HEK293 (cell line): ENCODE measurements at regions not wholly inside any gene's neighbourhood (a gene's known extent, or its start where the extent isn't known, plus 50 kb on each side); places are given as distances from the start of the nearest gene placed in this dataset.

Experiments used
- CTCF ChIA-PET: fragments of 350-600 bp; formaldehyde crosslinking; extraction: SDS; loops from one replicate; lab custom pipeline; 2021; ENCODE audit warnings: antibody characterized with exemption; lab: Yijun Ruan, JAX
- POLR2A ChIA-PET: fragments of 300-600 bp; formaldehyde crosslinking; extraction: SDS; loops from one replicate; lab custom pipeline; 2020; ENCODE audit warnings: antibody characterized with exemption, inconsistent platforms; lab: Yijun Ruan, JAX
- H3K27ac ChIP-seq: fragments of 200-500 bp; sonication (Bioruptor generic); 2 replicates; pipeline ENCODE4 v1.5.1; 2014; ENCODE audit warnings: low read depth, low read length, control low read depth, inconsistent platforms; ENCODE audit errors: extremely low read depth
- H3K36me3 ChIP-seq, 2 experiments: fragments of 200-500 bp in 1 of 2; sonication (Bioruptor generic) in 1 of 2; 1 replicate in 1 of 2; 2 replicates in 1 of 2; pipeline ENCODE4 v1.5.1; 2014 to 2017; ENCODE audit warnings: inconsistent platforms in 2 of 2, low read length in 2 of 2; ENCODE audit not compliant: control insufficient read depth in 2 of 2, insufficient read depth in 1 of 2
- H3K4me1 ChIP-seq: fragments of 200-500 bp; sonication (Bioruptor generic); 2 replicates; pipeline ENCODE4 v1.5.1; 2014; ENCODE audit warnings: mild to moderate bottlenecking, low read length, inconsistent platforms; ENCODE audit not compliant: control insufficient read depth, insufficient read depth
- H3K4me3 ChIP-seq: 2 replicates; pipeline ENCODE4 v1.5.1; 2011; ENCODE audit warnings: low read depth, mild to moderate bottlenecking, control low read depth, low read length, moderate library complexity
- H3K9me3 ChIP-seq: fragments of 200-500 bp; sonication (Bioruptor generic); 2 replicates; pipeline ENCODE4 v1.5.1; 2014; ENCODE audit warnings: low read depth, low read length, inconsistent platforms; ENCODE audit not compliant: control insufficient read depth, insufficient read depth
- AEBP2 ChIP-seq: fragments of 450-650 bp; formaldehyde crosslinking; IDR thresholded peaks from 2 replicates; pipeline ENCODE4 v1.5.1; 2016; ENCODE audit warnings: missing biosample characterization, missing genetic modification characterization, borderline replicate concordance
- ATF2 ChIP-seq: fragments of 450-650 bp; formaldehyde crosslinking; IDR thresholded peaks from 2 replicates; pipeline ENCODE4 v1.5.1; 2016; ENCODE audit warnings: missing biosample characterization, missing genetic modification characterization, low read depth
- KLF1 ChIP-seq: fragments of 450-650 bp; formaldehyde crosslinking; IDR thresholded peaks from 2 replicates; pipeline ENCODE4 v1.5.1; 2016; ENCODE audit warnings: missing biosample characterization, missing genetic modification characterization
- KLF7 ChIP-seq: fragments of 450-650 bp; formaldehyde crosslinking; IDR thresholded peaks from 2 replicates; pipeline ENCODE4 v1.5.1; 2016; ENCODE audit warnings: missing biosample characterization, missing genetic modification characterization, borderline replicate concordance
- SALL2 ChIP-seq: fragments of 450-650 bp; formaldehyde crosslinking; IDR thresholded peaks from 2 replicates; pipeline ENCODE4 v1.5.0; 2017; ENCODE audit warnings: missing biosample characterization, mild to moderate bottlenecking, missing genetic modification characterization, borderline replicate concordance
- ZBTB21 ChIP-seq: fragments of 450-650 bp; formaldehyde crosslinking; IDR thresholded peaks from 2 replicates; pipeline ENCODE4 v1.5.1; 2017; ENCODE audit warnings: missing biosample characterization, missing genetic modification characterization
- ZBTB26 ChIP-seq: fragments of 450-650 bp; formaldehyde crosslinking; optimal IDR thresholded peaks from 2 replicates; pipeline ENCODE3; 2016; ENCODE audit warnings: missing biosample characterization, mild to moderate bottlenecking, missing genetic modification characterization
- ZFP69B ChIP-seq: fragments of 450-650 bp; formaldehyde crosslinking; IDR thresholded peaks from 2 replicates; pipeline ENCODE4 v1.5.1; 2016; ENCODE audit warnings: missing biosample characterization, missing genetic modification characterization
- ZNF169 ChIP-seq: fragments of 450-650 bp; formaldehyde crosslinking; IDR thresholded peaks from 2 replicates; pipeline ENCODE4 v1.5.1; 2016; ENCODE audit warnings: missing biosample characterization, missing genetic modification characterization
- ZNF274 ChIP-seq, 2 experiments: fragments of 200-500 bp in 1 of 2; fragments of 450-650 bp in 1 of 2; sonication (Bioruptor generic) in 1 of 2; formaldehyde crosslinking in 1 of 2; IDR thresholded peaks; 2 replicates each; pipeline versions ENCODE4 v1.5.1 to v1.6.1; 2014 to 2016; ENCODE audit warnings: borderline replicate concordance in 1 of 2, inconsistent platforms in 1 of 2, low read length in 1 of 2, missing biosample characterization in 1 of 2, missing genetic modification characterization in 1 of 2
- ZNF362 ChIP-seq: fragments of 450-650 bp; formaldehyde crosslinking; IDR thresholded peaks from 2 replicates; pipeline ENCODE4 v1.5.1; 2016; ENCODE audit warnings: missing biosample characterization, missing genetic modification characterization
- ZNF394 ChIP-seq: fragments of 450-650 bp; formaldehyde crosslinking; IDR thresholded peaks from 2 replicates; pipeline ENCODE4 v1.5.1; 2016; ENCODE audit warnings: missing biosample characterization, missing genetic modification characterization, mild to moderate bottlenecking, moderate library complexity, borderline replicate concordance
- ZNF433 ChIP-seq: fragments of 450-650 bp; formaldehyde crosslinking; IDR thresholded peaks from 2 replicates; pipeline ENCODE4 v1.5.1; 2016; ENCODE audit warnings: missing biosample characterization, missing genetic modification characterization, low read depth
- ZNF449 ChIP-seq: fragments of 450-650 bp; formaldehyde crosslinking; IDR thresholded peaks from 2 replicates; pipeline ENCODE4 v1.5.1; 2017; ENCODE audit warnings: missing biosample characterization, mild to moderate bottlenecking, missing genetic modification characterization, moderate library complexity
- ZNF510 ChIP-seq: fragments of 450-650 bp; formaldehyde crosslinking; IDR thresholded peaks from 2 replicates; pipeline ENCODE4 v1.5.1; 2018; ENCODE audit warnings: mild to moderate bottlenecking, missing genetic modification characterization, missing biosample characterization; ENCODE audit not compliant: insufficient replicate concordance
- ZNF544 ChIP-seq: fragments of 450-650 bp; formaldehyde crosslinking; IDR thresholded peaks from 2 replicates; pipeline ENCODE4 v1.5.0; 2017; ENCODE audit warnings: missing biosample characterization, missing genetic modification characterization
- ZNF560 ChIP-seq: fragments of 450-650 bp; formaldehyde crosslinking; IDR thresholded peaks from 2 replicates; pipeline ENCODE4 v1.5.1; 2017; ENCODE audit warnings: missing biosample characterization, missing genetic modification characterization, borderline replicate concordance
- ZNF624 ChIP-seq: fragments of 450-650 bp; formaldehyde crosslinking; IDR thresholded peaks from 2 replicates; pipeline ENCODE4 v1.5.1; 2017; ENCODE audit warnings: missing biosample characterization, missing genetic modification characterization
- ZNF639 ChIP-seq: fragments of 450-650 bp; formaldehyde crosslinking; IDR thresholded peaks from 2 replicates; pipeline ENCODE4 v1.5.1; 2016; ENCODE audit warnings: missing biosample characterization, missing genetic modification characterization
- ZNF692 ChIP-seq: fragments of 450-650 bp; formaldehyde crosslinking; IDR thresholded peaks from 2 replicates; pipeline ENCODE4 v1.5.1; 2016; ENCODE audit warnings: missing biosample characterization, missing genetic modification characterization
- ZSCAN30 ChIP-seq: fragments of 450-650 bp; IDR thresholded peaks from 2 replicates; pipeline ENCODE4 v1.5.1; 2018; ENCODE audit warnings: missing biosample characterization, mild to moderate bottlenecking, missing genetic modification characterization, moderate library complexity

GRCh38 chr9:79390077-79390698 lies 181.6 kb upstream of the TLE4 start (continued):
- TF ChIP-seq SALL2 (tag by site-specific recombination) (no peak), ZBTB26 (tag by site-specific recombination) (no peak), ZNF433 (tag by site-specific recombination) (no peak), KLF1 (no peak)

- POLR2A ChIA-PET: no interaction called here
- no peak overlapping the region for H3K27ac ChIP-seq
- H3K9me3 ChIP-seq: no peaks in the 10 kb centered on the region
- TF ChIP-seq ZNF274 (IDR thresholded peaks at IDR 0.05; ENCODE audit: low read length) (no peak), ZNF274 (tag by site-specific recombination; IDR thresholded peaks at IDR 0.05; ENCODE audit: borderline replicate concordance) (no peak), ZNF510 (no peak), ZBTB21 (tag by site-specific recombination) (no peak), ZNF624 (no peak), ZSCAN30 (tag by site-specific recombination) (no peak), ATF2 (tag by site-specific recombination) (no peak), AEBP2 (no peak), ZBTB26 (tag by site-specific recombination) (no peak), ZNF362 (tag by site-specific recombination) (no peak), ZNF544 (no peak), ZNF639 (tag by site-specific recombination) (no peak), ZNF394 (tag by site-specific recombination) (no peak), ZNF560 (tag by site-specific recombination) (no peak), ZNF449 (tag by site-specific recombination) (no peak), ZNF169 (tag by site-specific recombination) (no peak), ZNF692 (tag by site-specific recombination) (no peak), KLF7 (tag by site-specific recombination) (no peak), ZFP69B (tag by site-specific recombination) (no peak)
- H3K4me1 ChIP-seq: no peaks in the 10 kb centered on the region
- CTCF ChIA-PET: interaction anchor here (1.3 kb wide), 1 partner anchor 11 kb away, joined by 3 read pairs; no protein-coding TSS in a partner anchor
- no peak overlapping the region for H3K4me3 ChIP-seq
- H3K36me3 ChIP-seq: no peaks in the 10 kb centered on the region
These were observed 180.7 kb upstream of the TLE4 start for GRCh38 chr9:79390781-79391770.
